GM23248 (cell line): ENCODE measurements at regions not wholly inside any gene's neighbourhood (a gene's known extent, or its start where the extent isn't known, plus 50 kb on each side); places are given as distances from the start of the nearest gene placed in this dataset.
A peak's percentile ranks its signal among the peaks of the same experiment; 100 is the strongest.

Source experiments
- DNase-seq: peaks from one replicate; pipeline ENCODE4 v3.0.0-alpha.2; 2015
- H2AFZ ChIP-seq: fragments of 200-600 bp; sonication (generic); 2 replicates; pipeline ENCODE4 v1.6.1; 2016; ENCODE audit warnings: antibody characterized with exemption
- H3F3A ChIP-seq: fragments of 200-600 bp; sonication (generic); 2 replicates; pipeline ENCODE4 v1.6.1; 2016; ENCODE audit warnings: mild to moderate bottlenecking, antibody characterized with exemption, mixed run types; ENCODE audit not compliant: insufficient read depth
- H3K27ac ChIP-seq: fragments of 200-600 bp; sonication (generic); 2 replicates; pipeline ENCODE4 v1.5.1; 2016; ENCODE audit warnings: mild to moderate bottlenecking
- H3K27me3 ChIP-seq: fragments of 200-600 bp; sonication (generic); replicated peaks from 2 replicates; pipeline ENCODE4 v1.6.1; 2016; ENCODE audit warnings: mild to moderate bottlenecking; ENCODE audit not compliant: insufficient read depth
- H3K36me3 ChIP-seq: fragments of 200-600 bp; sonication (generic); 2 replicates; pipeline ENCODE4 v1.6.1; 2016; ENCODE audit warnings: low read depth, mild to moderate bottlenecking
- H3K4me1 ChIP-seq: fragments of 200-600 bp; sonication (generic); 2 replicates; pipeline ENCODE4 v1.6.1; 2016; ENCODE audit warnings: mild to moderate bottlenecking; ENCODE audit not compliant: insufficient read depth
- H3K4me2 ChIP-seq: fragments of 200-600 bp; sonication (generic); one replicate; pipeline ENCODE4 v1.6.1; 2016; ENCODE audit warnings: mild to moderate bottlenecking; ENCODE audit not compliant: unreplicated experiment
- H3K4me3 ChIP-seq: fragments of 200-600 bp; sonication (generic); 2 replicates; pipeline ENCODE4 v1.5.1; 2016; ENCODE audit warnings: mild to moderate bottlenecking
- H3K79me2 ChIP-seq: fragments of 200-600 bp; sonication (generic); 2 replicates; pipeline ENCODE4 v1.6.1; 2016; ENCODE audit warnings: mild to moderate bottlenecking; ENCODE audit not compliant: insufficient read depth
- H3K9ac ChIP-seq: fragments of 200-600 bp; sonication (generic); 2 replicates; pipeline ENCODE4 v1.6.1; 2016; ENCODE audit warnings: mild to moderate bottlenecking
- H3K9me2 ChIP-seq: fragments of 200-600 bp; sonication (generic); 2 replicates; pipeline ENCODE4 v1.6.1; 2016; ENCODE audit warnings: mixed run types, mild to moderate bottlenecking, moderate library complexity; ENCODE audit not compliant: insufficient read depth
- H3K9me3 ChIP-seq: fragments of 200-600 bp; sonication (generic); one replicate; pipeline ENCODE4 v1.6.1; 2017; ENCODE audit warnings: low read depth
- H4K20me1 ChIP-seq: fragments of 200-600 bp; sonication (generic); 2 replicates; pipeline ENCODE4 v1.6.0; 2016; ENCODE audit not compliant: insufficient read depth
- EZH2 ChIP-seq: fragments of 200-600 bp; sonication (generic); IDR thresholded peaks from 2 replicates; pipeline ENCODE4 v1.6.1; 2018; ENCODE audit warnings: antibody characterized with exemption, mild to moderate bottlenecking; ENCODE audit not compliant: insufficient read depth, poor library complexity, severe bottlenecking
- EZH2phosphoT487 ChIP-seq: fragments of 200-600 bp; sonication (generic); IDR thresholded peaks from 2 replicates; pipeline ENCODE4 v1.6.1; 2018; ENCODE audit warnings: antibody characterized with exemption, moderate library complexity, mild to moderate bottlenecking, low read depth; ENCODE audit not compliant: insufficient read depth
- WGBS, 2 experiments: methylation state at CpG; one replicate each; pipeline ENCODE4 v1.1.6; 2015 to 2017; ENCODE audit warnings: low lambda C conversion rate in 2 of 2, low coverage in 1 of 2; ENCODE audit errors: missing lambda C conversion rate in 2 of 2; 5-methylcytosine and 5-hydroxymethylcytosine counted together
- in situ Hi-C: fragments of 300-500 bp; cut with MboI; formaldehyde crosslinking; loops from 2 replicates; pipeline ENCODE4 v1.15.0; 2020

GRCh38 chr5:118561971-118562370 is 426.4 kb downstream of the DTWD2 start:
- no peak overlapping the region for H3K27ac ChIP-seq
- 83 to 85% methylated on average over 3 of the region's 3 CpGs for WGBS, 2 experiments
- H3K9me2 ChIP-seq: no peaks in the 10 kb centered on the region
- H3F3A ChIP-seq: no peaks in the 10 kb centered on the region
- H3K4me2 ChIP-seq: no peak overlapping the region
- H4K20me1 ChIP-seq: no peaks in the 10 kb centered on the region
- H3K4me3 ChIP-seq: no peak overlapping the region
- no peak overlapping the region for H3K9ac ChIP-seq
- no peaks in the 10 kb centered on the region for H3K9me3 ChIP-seq
- in situ Hi-C loops: no loop called here
- peaks cover 8% of the 10 kb centered on the region for H3K4me1 ChIP-seq
- no peaks in the 10 kb centered on the region for H3K79me2 ChIP-seq
- TF ChIP-seq EZH2: no peak
- no peak for TF ChIP-seq EZH2phosphoT487
- no peak for DNase-seq
- no peaks in the 10 kb centered on the region for H3K27me3 ChIP-seq
- H2AFZ ChIP-seq: no peak overlapping the region
- H3K36me3 ChIP-seq: no peaks in the 10 kb centered on the region

GRCh38 chr5:118561235-118561634 is 427.1 kb downstream of the DTWD2 start:
- H3K4me3 ChIP-seq: no peak overlapping the region
- DNase-seq: no peak
- no peak overlapping the region for H3K27ac ChIP-seq
- in situ Hi-C loops: no loop called here
- H4K20me1 ChIP-seq: no peaks in the 10 kb centered on the region
- no peak overlapping the region for H3K9ac ChIP-seq
- H3K4me2 ChIP-seq: no peak overlapping the region
- no peak for TF ChIP-seq EZH2phosphoT487
- TF ChIP-seq EZH2: no peak
- no peaks in the 10 kb centered on the region for H3K27me3 ChIP-seq
- H2AFZ ChIP-seq: no peak overlapping the region
- no peaks in the 10 kb centered on the region for H3K79me2 ChIP-seq
- H3F3A ChIP-seq: no peaks in the 10 kb centered on the region
- H3K4me1 ChIP-seq: peaks cover 8% of the 10 kb centered on the region
- no peaks in the 10 kb centered on the region for H3K36me3 ChIP-seq
- H3K9me3 ChIP-seq: no peaks in the 10 kb centered on the region
- H3K9me2 ChIP-seq: no peaks in the 10 kb centered on the region

- H3K4me3 ChIP-seq: no peak overlapping the region
- no peak for TF ChIP-seq EZH2
- TF ChIP-seq EZH2phosphoT487: no peak
- no peaks in the 10 kb centered on the region for H3K9me2 ChIP-seq
- H4K20me1 ChIP-seq: no peaks in the 10 kb centered on the region
- no peaks in the 10 kb centered on the region for H3K36me3 ChIP-seq
- H3K27ac ChIP-seq: no peak overlapping the region
- peaks cover 12% of the 10 kb centered on the region for H3F3A ChIP-seq
- no peaks in the 10 kb centered on the region for H3K9me3 ChIP-seq
- no peak overlapping the region for H3K9ac ChIP-seq
- H3K27me3 ChIP-seq: no peaks in the 10 kb centered on the region
- no peaks in the 10 kb centered on the region for H3K79me2 ChIP-seq
- 45 to 48% methylated on average over 1 of the region's 1 CpG for WGBS, 2 experiments
- H2AFZ ChIP-seq: no peak overlapping the region
- H3K4me1 ChIP-seq: peaks cover 18% of the 10 kb centered on the region
- H3K4me2 ChIP-seq: no peak overlapping the region
- in situ Hi-C loops: no loop called here
- peak; percentile 47 for DNase-seq
Observed at GRCh38 chr5:118558871-118559270, 429.5 kb downstream of the DTWD2 start.

GRCh38 chr5:118557251-118557661 is 431.1 kb downstream of the DTWD2 start:
- H3K4me1 ChIP-seq: peaks cover 27% of the 10 kb centered on the region
- H3F3A ChIP-seq: peaks cover 15% of the 10 kb centered on the region
- whole genome bisulfite sequencing, 2 experiments: 94 to 96% methylated on average over 4 of the region's 4 CpGs
- no peak overlapping the region for H3K4me2 ChIP-seq
- no peaks in the 10 kb centered on the region for H3K9me3 ChIP-seq
- H3K4me3 ChIP-seq: no peak overlapping the region
- H2AFZ ChIP-seq: no peak overlapping the region
- no peak overlapping the region for H3K27ac ChIP-seq
- no peak overlapping the region for H3K9ac ChIP-seq
- no peaks in the 10 kb centered on the region for H3K36me3 ChIP-seq
- no peaks in the 10 kb centered on the region for H4K20me1 ChIP-seq
- H3K79me2 ChIP-seq: no peaks in the 10 kb centered on the region
- in situ Hi-C loops: no loop called here
- TF ChIP-seq EZH2phosphoT487 (no peak), EZH2 (no peak)
- no peaks in the 10 kb centered on the region for H3K27me3 ChIP-seq
- peak; percentile 18 for DNase-seq
- H3K9me2 ChIP-seq: no peaks in the 10 kb centered on the region

- Histone ChIP-seq H3K4me2 (no peak overlapping the region), H3K9me3 (no peaks in the 10 kb centered on the region), H3K27ac (no peak overlapping the region), H3K9me2 (no peaks in the 10 kb centered on the region), H4K20me1 (no peaks in the 10 kb centered on the region), H3K27me3 (no peaks in the 10 kb centered on the region), H3K4me1 (peaks cover 27% of the 10 kb centered on the region), H3K79me2 (no peaks in the 10 kb centered on the region), H3K36me3 (no peaks in the 10 kb centered on the region), H3K4me3 (no peak overlapping the region), H2AFZ (no peak overlapping the region), H3F3A (peaks cover 15% of the 10 kb centered on the region), H3K9ac (no peak overlapping the region)
- WGBS, 2 experiments: 49 to 55% methylated on average over 5 of the region's 5 CpGs
- in situ Hi-C loops: no loop called here
- no peak for TF ChIP-seq EZH2phosphoT487
- TF ChIP-seq EZH2: no peak
- DNase-seq: no peak
Observed at GRCh38 chr5:118556792-118557191, 431.6 kb downstream of the DTWD2 start.
